ENCODE measurements at regions not wholly inside any gene's neighbourhood (a gene's known extent, or its start where the extent isn't known, plus 50 kb on each side); places are given as distances from the start of the nearest gene placed in this dataset.

DNA sequence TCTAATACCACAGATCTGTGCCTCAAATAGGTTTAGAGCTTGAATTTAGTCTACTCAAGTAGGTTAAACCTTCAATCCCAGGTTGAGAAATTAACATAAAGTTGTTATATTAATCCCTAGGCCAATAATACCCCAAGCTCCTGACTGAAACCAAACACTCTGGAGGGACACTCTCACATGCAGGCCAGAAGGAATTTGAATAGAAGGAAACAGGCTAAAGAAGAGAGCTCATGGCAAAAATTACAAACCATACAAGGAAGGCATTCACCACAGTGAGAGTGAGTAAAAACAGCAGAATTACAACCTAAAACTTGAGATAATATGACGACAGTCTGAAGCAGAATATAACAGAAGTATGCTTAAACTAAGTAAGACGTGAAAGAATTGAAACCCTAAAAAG is 76.1 kb upstream of the PDK4 start:
- no peak for DNase-seq (ENCODE audit: low read depth)
- TF ChIP-seq, protein P1, sequence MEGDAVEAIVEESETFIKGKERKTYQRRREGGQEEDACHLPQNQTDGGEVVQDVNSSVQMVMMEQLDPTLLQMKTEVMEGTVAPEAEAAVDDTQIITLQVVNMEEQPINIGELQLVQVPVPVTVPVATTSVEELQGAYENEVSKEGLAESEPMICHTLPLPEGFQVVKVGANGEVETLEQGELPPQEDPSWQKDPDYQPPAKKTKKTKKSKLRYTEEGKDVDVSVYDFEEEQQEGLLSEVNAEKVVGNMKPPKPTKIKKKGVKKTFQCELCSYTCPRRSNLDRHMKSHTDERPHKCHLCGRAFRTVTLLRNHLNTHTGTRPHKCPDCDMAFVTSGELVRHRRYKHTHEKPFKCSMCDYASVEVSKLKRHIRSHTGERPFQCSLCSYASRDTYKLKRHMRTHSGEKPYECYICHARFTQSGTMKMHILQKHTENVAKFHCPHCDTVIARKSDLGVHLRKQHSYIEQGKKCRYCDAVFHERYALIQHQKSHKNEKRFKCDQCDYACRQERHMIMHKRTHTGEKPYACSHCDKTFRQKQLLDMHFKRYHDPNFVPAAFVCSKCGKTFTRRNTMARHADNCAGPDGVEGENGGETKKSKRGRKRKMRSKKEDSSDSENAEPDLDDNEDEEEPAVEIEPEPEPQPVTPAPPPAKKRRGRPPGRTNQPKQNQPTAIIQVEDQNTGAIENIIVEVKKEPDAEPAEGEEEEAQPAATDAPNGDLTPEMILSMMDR (IDR thresholded peaks at IDR 0.05; ENCODE audit: insufficient read depth, low read depth, low read length): no peak
- no peak overlapping the region for H3K4me3 ChIP-seq (ENCODE audit: low read depth, low read length)

DNA sequence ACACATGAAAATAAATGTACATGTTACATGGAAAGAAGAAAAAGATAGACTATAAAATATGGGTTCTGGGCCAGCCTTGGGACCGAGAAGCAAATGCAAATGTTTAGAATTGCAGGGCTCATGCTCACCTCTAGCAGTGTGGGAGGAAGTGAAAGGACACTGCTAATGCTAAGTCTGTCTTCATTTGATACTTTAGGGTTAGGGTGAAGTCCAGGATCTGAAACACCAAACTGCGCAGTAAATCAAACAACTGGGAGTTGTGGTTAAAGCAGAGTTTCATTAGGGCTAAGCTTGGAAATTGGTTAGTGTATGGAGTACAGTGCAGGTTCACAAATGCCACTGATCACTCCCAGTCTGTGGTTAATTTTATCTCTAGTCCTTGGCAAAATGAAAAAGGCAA is 73.2 kb upstream of the PDK4 start:
- DNase-seq (ENCODE audit: low read depth): no peak
- no peak overlapping the region for H3K4me3 ChIP-seq (ENCODE audit: low read depth, low read length)
- TF ChIP-seq, protein P1 (IDR thresholded peaks at IDR 0.05; ENCODE audit: insufficient read depth, low read depth, low read length): no peak

- TF ChIP-seq, protein P1 (IDR thresholded peaks at IDR 0.05; ENCODE audit: insufficient read depth, low read depth, low read length): no peak
- DNase-seq (ENCODE audit: low read depth): no peak
- H3K4me3 ChIP-seq (ENCODE audit: low read depth, low read length): no peak overlapping the region
These were observed 72.2 kb upstream of the PDK4 start for GRCh38 chr7:95668504-95669018.

DNA sequence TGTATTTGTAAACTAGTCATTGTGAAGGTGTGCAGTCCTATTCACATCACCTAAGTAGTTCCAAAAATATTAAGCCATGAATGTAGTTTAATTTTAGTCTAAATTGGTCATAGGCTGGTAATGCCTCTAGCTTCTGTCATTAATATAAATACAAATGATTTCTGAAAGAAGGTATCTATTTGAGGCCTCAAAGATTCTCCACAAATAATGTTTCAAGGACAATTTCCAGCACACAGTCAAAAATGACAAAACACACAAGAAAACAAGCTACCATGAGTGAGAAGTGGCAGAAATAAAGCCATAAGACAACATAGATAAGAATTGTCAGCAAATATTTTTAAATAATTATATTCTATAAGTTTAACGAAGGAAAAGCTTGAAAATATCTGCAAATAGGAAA is 66.7 kb upstream of the PDK4 start:
- H3K4me3 ChIP-seq (ENCODE audit: low read depth, low read length): no peak overlapping the region
- DNase-seq (ENCODE audit: low read depth): no peak
- TF ChIP-seq, protein P1 (IDR thresholded peaks at IDR 0.05; ENCODE audit: insufficient read depth, low read depth, low read length): no peak

DNA sequence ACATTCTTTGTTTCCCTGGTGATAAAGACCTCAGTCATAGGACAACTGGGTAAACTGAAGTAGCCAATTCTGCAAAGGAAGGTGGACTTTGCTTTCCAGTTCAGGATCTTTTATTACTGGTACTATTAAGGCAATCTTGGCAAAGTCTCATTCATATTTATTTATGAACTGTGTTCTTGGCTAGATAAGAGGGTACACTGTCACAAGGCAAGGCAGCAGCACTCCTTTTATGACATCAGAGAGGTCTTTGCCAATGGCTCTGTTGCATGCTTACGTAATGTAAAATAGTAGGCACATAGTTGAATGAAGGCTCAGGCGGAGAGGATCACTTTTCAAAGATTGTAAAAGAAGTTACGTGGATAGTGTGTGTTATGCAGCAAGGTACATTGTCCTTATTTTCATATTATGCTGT is 63.7 kb upstream of the PDK4 start:
- H3K4me3 ChIP-seq (ENCODE audit: low read depth, low read length): no peak overlapping the region
- TF ChIP-seq, protein P1 (IDR thresholded peaks at IDR 0.05; ENCODE audit: insufficient read depth, low read depth, low read length): no peak
- DNase-seq (ENCODE audit: low read depth): no peak

DNA sequence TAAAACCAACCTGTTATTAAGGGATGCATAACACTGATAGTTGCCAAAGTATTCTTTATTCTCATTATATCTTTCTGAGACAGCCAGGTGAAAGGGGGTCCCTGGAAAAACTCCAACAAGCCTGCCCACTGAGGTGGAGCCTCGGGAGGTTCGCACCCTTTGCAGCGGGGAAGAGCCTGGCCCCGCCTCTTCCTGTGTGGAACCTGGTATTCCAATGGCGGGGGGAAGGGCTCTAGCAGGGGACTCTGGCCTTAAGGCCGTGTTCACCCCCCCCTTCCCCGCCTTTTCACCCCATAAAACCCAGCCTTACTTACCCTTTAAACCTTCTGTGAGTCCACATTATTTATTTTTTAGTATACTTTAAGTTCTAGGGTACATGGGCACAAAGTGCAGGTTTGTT is 62.4 kb upstream of the PDK4 start:
- TF ChIP-seq, protein P1 (IDR thresholded peaks at IDR 0.05; ENCODE audit: insufficient read depth, low read depth, low read length): no peak
- no peak for DNase-seq (ENCODE audit: low read depth)
- H3K4me3 ChIP-seq (ENCODE audit: low read depth, low read length): no peak overlapping the region

DNA sequence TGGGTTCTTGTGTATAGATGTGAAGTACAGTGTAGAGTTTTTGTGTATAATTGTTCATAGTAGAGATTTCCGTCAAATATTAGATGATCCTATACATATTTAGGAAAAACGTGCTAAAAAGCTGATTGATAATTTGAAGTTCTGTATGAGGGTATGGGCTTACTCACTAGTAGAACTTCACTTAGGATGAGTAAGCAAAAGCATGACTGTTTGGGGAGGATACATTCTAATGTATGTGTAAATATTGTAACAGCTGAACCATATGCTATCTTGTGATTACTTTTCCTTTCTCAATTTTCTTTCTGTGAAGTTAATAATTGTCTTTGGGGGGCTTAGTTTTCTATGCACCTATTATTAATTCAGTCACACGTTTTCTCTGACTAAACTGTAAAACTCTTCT is 53.2 kb upstream of the PDK4 start:
- no peak overlapping the region for H3K4me3 ChIP-seq (ENCODE audit: low read depth, low read length)
- TF ChIP-seq, protein P1 (IDR thresholded peaks at IDR 0.05; ENCODE audit: insufficient read depth, low read depth, low read length): no peak
- no peak for DNase-seq (ENCODE audit: low read depth)
